Testis (tissue), 2 donors: ENCODE measurements at regions not wholly inside any gene's neighbourhood (a gene's known extent, or its start where the extent isn't known, plus 50 kb on each side); places are given as distances from the start of the nearest gene placed in this dataset.

Source experiments
- POLR2A ChIP-seq: fragments of 450-650 bp; IDR thresholded peaks from one replicate; pipeline ENCODE4 v1.6.1; 2017; ENCODE audit warnings: antibody characterized with exemption, mild to moderate bottlenecking, moderate library complexity
- TF ChIP-seq, protein P1 (sequence below), 3 experiments: fragments of 450-650 bp in 2 of 3; fragments of 200-600 bp in 1 of 3; sonication (generic) in 1 of 3; IDR thresholded peaks; one replicate each; pipeline ENCODE4 v1.5.1; 2016 to 2019; ENCODE audit warnings: antibody characterized with exemption in 3 of 3, mild to moderate bottlenecking in 2 of 3, moderate library complexity in 1 of 3

DNA sequence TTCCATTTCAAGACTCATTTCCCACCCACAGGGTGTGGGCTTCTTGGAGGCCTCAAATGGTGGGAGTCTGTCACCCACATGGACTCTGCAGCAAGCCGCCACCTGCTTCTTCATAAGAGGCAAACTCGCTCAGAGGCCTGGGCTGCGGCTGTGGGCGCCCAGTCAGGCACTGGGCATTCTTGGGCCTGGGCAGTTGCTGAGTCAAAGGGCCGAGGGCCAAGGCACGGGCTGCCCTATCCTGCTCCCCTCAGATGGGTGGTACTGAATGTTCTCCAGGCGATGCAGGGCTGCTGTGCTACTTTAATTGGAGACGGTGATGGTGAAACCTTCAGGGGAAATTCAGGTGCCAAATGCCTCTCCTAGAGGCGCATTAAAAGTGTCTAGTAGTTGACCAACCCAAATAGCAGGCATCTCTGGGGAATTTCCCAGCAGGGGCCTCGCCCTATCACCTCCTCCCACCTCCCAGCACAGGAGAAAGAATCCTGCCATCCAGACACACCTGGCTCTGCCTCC, 57.9 kb downstream of the MAFB start:
- TF ChIP-seq, protein P1, sequence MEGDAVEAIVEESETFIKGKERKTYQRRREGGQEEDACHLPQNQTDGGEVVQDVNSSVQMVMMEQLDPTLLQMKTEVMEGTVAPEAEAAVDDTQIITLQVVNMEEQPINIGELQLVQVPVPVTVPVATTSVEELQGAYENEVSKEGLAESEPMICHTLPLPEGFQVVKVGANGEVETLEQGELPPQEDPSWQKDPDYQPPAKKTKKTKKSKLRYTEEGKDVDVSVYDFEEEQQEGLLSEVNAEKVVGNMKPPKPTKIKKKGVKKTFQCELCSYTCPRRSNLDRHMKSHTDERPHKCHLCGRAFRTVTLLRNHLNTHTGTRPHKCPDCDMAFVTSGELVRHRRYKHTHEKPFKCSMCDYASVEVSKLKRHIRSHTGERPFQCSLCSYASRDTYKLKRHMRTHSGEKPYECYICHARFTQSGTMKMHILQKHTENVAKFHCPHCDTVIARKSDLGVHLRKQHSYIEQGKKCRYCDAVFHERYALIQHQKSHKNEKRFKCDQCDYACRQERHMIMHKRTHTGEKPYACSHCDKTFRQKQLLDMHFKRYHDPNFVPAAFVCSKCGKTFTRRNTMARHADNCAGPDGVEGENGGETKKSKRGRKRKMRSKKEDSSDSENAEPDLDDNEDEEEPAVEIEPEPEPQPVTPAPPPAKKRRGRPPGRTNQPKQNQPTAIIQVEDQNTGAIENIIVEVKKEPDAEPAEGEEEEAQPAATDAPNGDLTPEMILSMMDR (IDR thresholded peaks at IDR 0.05), result no peak
- no peak for TF ChIP-seq POLR2A
